CD4-positive, alpha-beta T cell (primary cell): ENCODE measurements at regions not wholly inside any gene's neighbourhood (a gene's known extent, or its start where the extent isn't known, plus 50 kb on each side); places are given as distances from the start of the nearest gene placed in this dataset.
A peak's percentile ranks its signal among the peaks of the same experiment; 100 is the strongest.

Experiments used
- ATAC-seq: fragments of 200-7000 bp; cut with Tn5 transposase; one replicate; pipeline ENCODE4 v1.10.0; 2022; ENCODE audit warnings: mild to moderate bottlenecking; ENCODE audit not compliant: poor library complexity
- CTCF ChIA-PET: fragments of 350-600 bp; sonication (Branson Sonifier 250); formaldehyde crosslinking; loops from one replicate; lab custom pipeline; 2021; ENCODE audit warnings: antibody characterized with exemption, inconsistent platforms; lab: Charles Lee
- POLR2A ChIA-PET: fragments of 350-600 bp; sonication (Branson Sonifier 250); formaldehyde crosslinking; loops from one replicate; lab custom pipeline; 2021; ENCODE audit warnings: antibody characterized with exemption, inconsistent platforms; lab: Charles Lee
- DNase-seq, 14 experiments: peaks; one replicate each; pipeline ENCODE4 v3.0.0-alpha.2; 2013 to 2020; ENCODE audit warnings: mixed read lengths in 2 of 14
- H3K27ac ChIP-seq, 2 donors: one replicate each; pipeline versions ENCODE4 v1.5.1 to v1.7.0; 2013; ENCODE audit warnings: low read length in 2 of 2, low read depth in 1 of 2, mild to moderate bottlenecking in 1 of 2
- H3K27me3 ChIP-seq, 2 experiments: 1 replicate in 1 of 2; 2 replicates in 1 of 2; pipeline versions ENCODE4 v1.6.1 to v1.7.0; 2013; ENCODE audit warnings: low read length in 2 of 2, control low read depth in 1 of 2, mild to moderate bottlenecking in 1 of 2, moderate library complexity in 1 of 2; ENCODE audit not compliant: insufficient read depth in 2 of 2, control insufficient read depth in 1 of 2
- H3K36me3 ChIP-seq: one replicate; pipeline ENCODE4 v1.6.1; 2013; ENCODE audit warnings: low read length, control low read depth; ENCODE audit not compliant: insufficient read depth
- H3K4me1 ChIP-seq: one replicate; pipeline ENCODE4 v1.6.1; 2013; ENCODE audit warnings: low read length, control low read depth; ENCODE audit not compliant: insufficient read depth
- H3K4me3 ChIP-seq: one replicate; pipeline ENCODE4 v1.5.1; 2013; ENCODE audit warnings: mild to moderate bottlenecking, low read length, moderate library complexity
- H3K9me3 ChIP-seq, 2 experiments: 1 replicate in 1 of 2; 2 replicates in 1 of 2; pipeline versions ENCODE4 v1.6.1 to v1.7.0; 2013; ENCODE audit warnings: low read length in 2 of 2, mild to moderate bottlenecking in 2 of 2, control low read depth in 1 of 2, moderate library complexity in 1 of 2; ENCODE audit not compliant: control insufficient read depth in 1 of 2, insufficient read depth in 1 of 2
- H3K27ac Mint-ChIP-seq: one replicate; pipeline ENCODE4 v1.8.0; 2020; ENCODE audit warnings: mixed read lengths
- H3K27me3 Mint-ChIP-seq: one replicate; pipeline ENCODE4 v1.8.0; 2021; ENCODE audit warnings: mixed read lengths
- H3K36me3 Mint-ChIP-seq: one replicate; pipeline ENCODE4 v1.8.0; 2021; ENCODE audit warnings: low read depth, mixed read lengths
- H3K4me1 Mint-ChIP-seq: one replicate; pipeline ENCODE4 v1.8.0; 2021; ENCODE audit warnings: low read depth, mixed read lengths
- H3K4me3 Mint-ChIP-seq: one replicate; pipeline ENCODE4 v1.8.0; 2020; ENCODE audit warnings: mild to moderate bottlenecking, mixed read lengths
- H3K9me3 Mint-ChIP-seq: one replicate; pipeline ENCODE4 v1.8.0; 2020; ENCODE audit warnings: mixed read lengths
- CTCF ChIP-seq: fragments of 200-600 bp; IDR thresholded peaks from one replicate; pipeline ENCODE4 v1.8.0; 2022; ENCODE audit warnings: antibody characterized with exemption, mild to moderate bottlenecking
- intact Hi-C, 2 experiments: fragments of 100-400 bp; cut with DNase I in 1 of 2; cut with micrococcal nuclease in 1 of 2; formaldehyde crosslinking; loops; one replicate each; pipeline versions ENCODE4 v1.15.1 to v1.9.0; 2023 to 2025; cut with DNase I, micrococcal nuclease

DNA sequence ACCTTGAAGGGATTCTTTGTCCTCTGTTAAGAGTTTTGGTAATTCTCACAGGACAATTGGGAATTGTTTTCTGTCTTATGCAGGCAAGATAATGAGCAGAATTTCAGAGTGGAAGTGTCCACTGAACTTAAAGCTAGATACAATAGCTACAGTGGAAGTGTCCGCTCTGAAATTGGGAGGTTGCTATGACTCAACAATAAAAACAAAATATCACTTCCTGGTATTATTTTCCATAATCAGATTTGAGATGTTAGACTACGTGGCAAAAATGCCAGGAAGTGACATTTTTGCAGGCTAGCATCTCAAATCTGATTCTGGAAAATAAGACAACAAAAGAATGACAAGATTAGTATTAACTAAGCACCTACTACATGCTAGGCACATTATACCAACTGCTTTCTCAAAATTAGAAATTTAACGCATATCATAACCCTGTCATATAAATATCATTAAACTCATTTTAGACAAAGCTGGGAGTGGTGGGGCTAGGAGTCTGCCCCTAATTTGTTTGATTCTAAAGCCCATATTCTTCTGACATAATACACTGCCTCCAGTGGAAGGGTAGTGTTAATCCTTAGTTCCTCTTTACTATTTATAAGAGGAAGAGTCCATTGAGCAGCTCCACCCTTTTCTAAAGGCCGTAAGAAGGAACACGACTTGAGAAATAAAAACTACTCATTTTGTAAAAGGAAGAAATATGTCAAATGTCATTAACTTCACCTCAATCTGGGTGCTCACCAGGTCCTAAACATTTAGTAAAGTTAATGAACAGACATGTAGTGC, 266.9 kb upstream of the STT3B start:
- no peak for TF ChIP-seq CTCF
- Mint-ChIP-seq H3K36me3 (no peaks in the 10 kb centered on the region), H3K27ac (no peak overlapping the region), H3K4me3 (no peak overlapping the region), H3K9me3 (no peaks in the 10 kb centered on the region), H3K27me3 (no peaks in the 10 kb centered on the region), H3K4me1 (peaks cover 5% of the 10 kb centered on the region)
- Histone ChIP-seq H3K27me3 (no peaks in the 10 kb centered on the region), H3K27ac (no peak overlapping the region), H3K36me3 (no peaks in the 10 kb centered on the region), H3K4me1 (peaks cover 10% of the 10 kb centered on the region), H3K4me3 (no peak overlapping the region), H3K9me3 (no peaks in the 10 kb centered on the region)
- POLR2A ChIA-PET: no interaction called here
- DNase-seq (peak in 2 of 14 experiments; percentile 6 to 20), ATAC-seq (no peak)
- intact Hi-C loops: no loop called here
- CTCF ChIA-PET: no interaction called here

DNA sequence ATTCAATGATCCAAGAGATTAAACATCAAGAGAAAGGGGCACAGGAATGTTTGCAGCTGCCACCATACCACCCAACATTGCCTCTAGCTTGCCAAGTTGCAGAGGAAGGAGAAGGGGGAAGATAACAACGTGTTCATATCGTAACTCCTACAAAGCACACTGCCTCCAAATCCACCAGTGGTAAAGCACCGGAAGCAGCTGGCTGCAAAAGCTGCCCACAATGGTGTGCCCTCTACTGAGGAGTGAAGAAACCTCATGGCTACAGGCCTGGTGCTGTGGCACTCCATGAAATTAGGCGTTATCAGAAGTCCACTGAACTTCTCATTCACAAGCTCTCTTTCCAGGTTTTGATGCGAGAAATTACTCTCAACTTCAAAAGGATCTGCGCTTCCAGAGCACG, 263.9 kb upstream of the STT3B start:
- no peak overlapping the region for H3K4me3 ChIP-seq
- ChIA-PET CTCF (no interaction called here), POLR2A (interaction anchor here (0.9 kb wide), 1 partner anchor 19 kb away, joined by 3 read pairs; no protein-coding TSS in a partner anchor)
- intact Hi-C loops: no loop called here
- H3K9me3 ChIP-seq: no peaks in the 10 kb centered on the region
- no peaks in the 10 kb centered on the region for H3K27me3 ChIP-seq
- Mint-ChIP-seq H3K27me3 (no peaks in the 10 kb centered on the region), H3K9me3 (no peaks in the 10 kb centered on the region), H3K4me3 (no peak overlapping the region), H3K4me1 (peaks cover 5% of the 10 kb centered on the region), H3K27ac (no peak overlapping the region), H3K36me3 (no peaks in the 10 kb centered on the region)
- DNase-seq (peak in 2 of 14 experiments; percentile 11 to 19), ATAC-seq (no peak)
- H3K4me1 ChIP-seq: peaks cover 10% of the 10 kb centered on the region
- no peaks in the 10 kb centered on the region for H3K36me3 ChIP-seq
- no peak overlapping the region for H3K27ac ChIP-seq
- no peak for TF ChIP-seq CTCF

DNA sequence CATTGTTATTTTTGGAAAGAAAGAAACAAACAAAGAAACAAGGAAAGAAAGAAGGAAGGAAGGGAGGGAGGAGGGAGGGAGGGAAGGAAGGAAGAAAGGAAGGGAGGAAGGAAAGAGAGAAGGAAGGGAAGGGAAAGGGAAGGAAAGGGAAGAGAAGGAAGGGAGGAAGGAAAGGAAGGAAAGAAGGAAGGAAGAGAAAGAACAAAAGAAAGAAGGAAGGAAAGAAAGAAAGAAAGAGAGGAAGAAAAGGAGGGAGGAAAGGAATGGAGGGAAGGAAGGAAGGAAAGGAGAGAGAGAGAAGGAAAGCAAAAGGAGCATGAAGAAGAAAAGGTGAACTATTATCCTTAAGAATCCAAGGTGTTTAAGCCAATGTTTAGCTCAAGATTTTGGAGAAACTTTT, 262.7 kb upstream of the STT3B start:
- CTCF ChIA-PET: no interaction called here
- Mint-ChIP-seq H3K27me3 (no peaks in the 10 kb centered on the region), H3K4me1 (peaks cover 5% of the 10 kb centered on the region), H3K27ac (no peak overlapping the region), H3K36me3 (no peaks in the 10 kb centered on the region), H3K9me3 (no peaks in the 10 kb centered on the region), H3K4me3 (no peak overlapping the region)
- ATAC-seq (no peak), DNase-seq (no peak)
- POLR2A ChIA-PET: no interaction called here
- no peaks in the 10 kb centered on the region for H3K9me3 ChIP-seq
- no peak for TF ChIP-seq CTCF
- H3K4me3 ChIP-seq: no peak overlapping the region
- peaks cover 10% of the 10 kb centered on the region for H3K4me1 ChIP-seq
- intact Hi-C loops: no loop called here
- no peak overlapping the region for H3K27ac ChIP-seq
- no peaks in the 10 kb centered on the region for H3K27me3 ChIP-seq
- no peaks in the 10 kb centered on the region for H3K36me3 ChIP-seq
